ENCODE measurements at regions not wholly inside any gene's neighbourhood (a gene's known extent, or its start where the extent isn't known, plus 50 kb on each side); places are given as distances from the start of the nearest gene placed in this dataset.
A peak's percentile ranks its signal among the peaks of the same experiment; 100 is the strongest.

DNA sequence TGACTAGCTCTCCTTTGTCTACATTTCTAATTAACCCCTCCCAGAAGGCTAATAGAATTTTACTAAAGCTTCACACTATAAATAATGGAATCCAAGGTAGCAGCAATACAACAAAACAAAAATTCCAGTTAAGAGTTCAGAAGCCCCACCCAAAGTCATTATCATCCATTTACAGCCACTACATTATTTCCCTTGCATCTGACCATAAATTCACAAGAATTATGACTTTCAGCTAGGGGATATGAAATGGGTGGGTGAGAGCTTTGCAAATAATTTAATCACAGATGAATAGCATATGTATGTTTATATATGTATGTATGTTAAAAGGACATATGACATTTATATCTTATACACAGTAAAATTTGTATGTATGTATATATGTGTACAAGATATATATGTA lies 65.3 kb upstream of the PTGDR start:
- no peak overlapping the region for H3K27ac ChIP-seq
- TF ChIP-seq, protein P1, sequence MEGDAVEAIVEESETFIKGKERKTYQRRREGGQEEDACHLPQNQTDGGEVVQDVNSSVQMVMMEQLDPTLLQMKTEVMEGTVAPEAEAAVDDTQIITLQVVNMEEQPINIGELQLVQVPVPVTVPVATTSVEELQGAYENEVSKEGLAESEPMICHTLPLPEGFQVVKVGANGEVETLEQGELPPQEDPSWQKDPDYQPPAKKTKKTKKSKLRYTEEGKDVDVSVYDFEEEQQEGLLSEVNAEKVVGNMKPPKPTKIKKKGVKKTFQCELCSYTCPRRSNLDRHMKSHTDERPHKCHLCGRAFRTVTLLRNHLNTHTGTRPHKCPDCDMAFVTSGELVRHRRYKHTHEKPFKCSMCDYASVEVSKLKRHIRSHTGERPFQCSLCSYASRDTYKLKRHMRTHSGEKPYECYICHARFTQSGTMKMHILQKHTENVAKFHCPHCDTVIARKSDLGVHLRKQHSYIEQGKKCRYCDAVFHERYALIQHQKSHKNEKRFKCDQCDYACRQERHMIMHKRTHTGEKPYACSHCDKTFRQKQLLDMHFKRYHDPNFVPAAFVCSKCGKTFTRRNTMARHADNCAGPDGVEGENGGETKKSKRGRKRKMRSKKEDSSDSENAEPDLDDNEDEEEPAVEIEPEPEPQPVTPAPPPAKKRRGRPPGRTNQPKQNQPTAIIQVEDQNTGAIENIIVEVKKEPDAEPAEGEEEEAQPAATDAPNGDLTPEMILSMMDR (conservative IDR thresholded peaks at IDR 0.05): no peak

- TF ChIP-seq, protein P1 (conservative IDR thresholded peaks at IDR 0.05): no peak
- H3K27ac ChIP-seq: no peak overlapping the region
These were observed 77.1 kb upstream of the PTGDR start for GRCh38 chr14:52190337-52190931.

DNA sequence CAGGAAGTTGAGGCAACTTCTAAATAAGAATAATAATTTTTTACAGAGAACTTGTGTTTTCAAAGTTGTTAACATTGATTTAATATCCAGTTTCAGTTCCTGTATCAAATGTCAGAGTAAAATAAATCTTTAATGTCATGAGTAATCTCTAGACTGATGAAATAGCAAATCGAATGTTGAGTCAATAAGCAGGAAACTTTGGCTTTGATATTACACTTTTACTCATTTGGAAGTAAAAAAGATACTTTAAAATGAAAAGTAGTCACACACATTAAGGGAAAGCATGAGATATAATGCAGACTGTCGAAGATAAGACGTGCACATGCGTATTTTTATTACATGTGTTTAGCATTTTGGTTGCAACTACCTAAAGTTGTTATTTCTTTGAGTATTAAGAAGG lies 78.2 kb upstream of the PTGDR start:
- TF ChIP-seq, protein P1 (conservative IDR thresholded peaks at IDR 0.05): no peak
- no peak overlapping the region for H3K27ac ChIP-seq

DNA sequence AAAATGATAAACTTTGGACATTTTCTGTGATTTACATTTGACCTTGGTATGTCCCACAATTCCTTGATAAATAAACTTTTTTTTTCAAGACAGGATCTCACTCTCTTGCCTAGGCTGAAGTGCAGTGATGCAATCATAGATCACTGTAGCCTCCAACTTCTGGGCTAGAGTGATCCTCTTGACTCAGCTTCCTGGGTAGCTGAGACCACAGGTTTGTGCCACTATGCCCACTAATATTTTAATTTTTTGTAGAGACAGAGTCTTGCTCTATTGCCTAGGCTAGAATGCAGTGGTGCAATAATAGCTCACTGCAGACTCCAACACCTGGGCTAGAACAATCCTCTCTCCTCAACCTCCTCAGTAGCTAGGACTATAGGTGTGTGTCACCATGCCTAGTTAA lies 79.1 kb upstream of the PTGDR start:
- TF ChIP-seq, protein P1 (conservative IDR thresholded peaks at IDR 0.05): no peak
- H3K27ac ChIP-seq: no peak overlapping the region

- H3K27ac ChIP-seq: no peak overlapping the region
- TF ChIP-seq, protein P1 (conservative IDR thresholded peaks at IDR 0.05): no peak
These were observed 82.3 kb upstream of the PTGDR start for GRCh38 chr14:52185178-52185577.

GRCh38 chr14:52182853-52183252 lies 84.6 kb upstream of the PTGDR start:
- no peak overlapping the region for H3K27ac ChIP-seq
- TF ChIP-seq, protein P1 (conservative IDR thresholded peaks at IDR 0.05): no peak

GRCh38 chr14:52179141-52179790 lies 88.2 kb upstream of the PTGDR start:
- TF ChIP-seq, protein P1 (conservative IDR thresholded peaks at IDR 0.05): no peak

More at GRCh38 chr14:52179141-52179790, 88.2 kb upstream of the PTGDR start:
- H3K27ac ChIP-seq: peak overlapping the region; percentile 13; the same call in 1 of the 2 replicates
